GM18907 (cell line): ENCODE measurements at regions not wholly inside any gene's neighbourhood (a gene's known extent, or its start where the extent isn't known, plus 50 kb on each side); places are given as distances from the start of the nearest gene placed in this dataset.

ENCODE experiments used
- ATAC-seq: cut with Tn5 transposase; IDR thresholded peaks from one replicate; pipeline ENCODE4 v1.9.1; 2021; ENCODE audit warnings: mild to moderate bottlenecking, moderate library complexity; ENCODE audit not compliant: unreplicated experiment

- no peak for ATAC-seq
Observed at GRCh38 chr1:234869182-234870019, 259.2 kb downstream of the TOMM20 start.

- no peak for ATAC-seq
Observed at GRCh38 chr1:234868296-234869147, 258.5 kb upstream of the IRF2BP2 start.

- ATAC-seq: no peak
Observed at GRCh38 chr1:234866007-234866866, 256.3 kb upstream of the IRF2BP2 start.

GRCh38 chr1:234865171-234866006 lies 255.4 kb upstream of the IRF2BP2 start:
- ATAC-seq: no peak

- ATAC-seq: no peak
Observed at GRCh38 chr1:234864116-234864515, 254.1 kb upstream of the IRF2BP2 start.

- no peak for ATAC-seq
Observed at GRCh38 chr1:234863551-234863971, 253.6 kb upstream of the IRF2BP2 start.

- ATAC-seq: no peak
Observed at GRCh38 chr1:234862944-234863515, 253.1 kb upstream of the IRF2BP2 start.

GRCh38 chr1:234862360-234862943 lies 252.5 kb upstream of the IRF2BP2 start:
- no peak for ATAC-seq

GRCh38 chr1:234861761-234862160 lies 251.8 kb upstream of the IRF2BP2 start:
- no peak for ATAC-seq

- ATAC-seq: no peak
Observed at GRCh38 chr1:234861024-234861620, 251.1 kb upstream of the IRF2BP2 start.

- ATAC-seq: no peak
Observed at GRCh38 chr1:234858722-234859121, 248.7 kb upstream of the IRF2BP2 start.

GRCh38 chr1:234856845-234857245 lies 246.9 kb upstream of the IRF2BP2 start:
- ATAC-seq: no peak

- no peak for ATAC-seq
Observed at GRCh38 chr1:234855851-234856250, 245.9 kb upstream of the IRF2BP2 start.

GRCh38 chr1:234854645-234855039 lies 244.7 kb upstream of the IRF2BP2 start:
- no peak for ATAC-seq

GRCh38 chr1:234853906-234854644 lies 244.1 kb upstream of the IRF2BP2 start:
- ATAC-seq: no peak

GRCh38 chr1:234852659-234853058 lies 242.7 kb upstream of the IRF2BP2 start:
- ATAC-seq: no peak

GRCh38 chr1:234851450-234852438 lies 241.8 kb upstream of the IRF2BP2 start:
- ATAC-seq: peak; percentile 46
